ENCODE measurements at regions not wholly inside any gene's neighbourhood (a gene's known extent, or its start where the extent isn't known, plus 50 kb on each side); places are given as distances from the start of the nearest gene placed in this dataset.

GRCh38 chr3:27575499-27575898 is 91.3 kb upstream of the SLC4A7 start:
- TF ChIP-seq CTCF (IDR thresholded peaks at IDR 0.05; ENCODE audit: low read depth, low read length), result no peak
- no peak for DNase-seq (ENCODE audit: extremely low read depth, low read depth)

GRCh38 chr3:27574438-27574795 is 90.2 kb upstream of the SLC4A7 start:
- DNase-seq (ENCODE audit: extremely low read depth, low read depth), result no peak
- TF ChIP-seq CTCF (IDR thresholded peaks at IDR 0.05; ENCODE audit: low read depth, low read length), result no peak

GRCh38 chr3:27573780-27574437 is 89.7 kb upstream of the SLC4A7 start:
- no peak for TF ChIP-seq CTCF (IDR thresholded peaks at IDR 0.05; ENCODE audit: low read depth, low read length)
- no peak for DNase-seq (ENCODE audit: extremely low read depth, low read depth)

- no peak for TF ChIP-seq CTCF (IDR thresholded peaks at IDR 0.05; ENCODE audit: low read depth, low read length)
- DNase-seq (ENCODE audit: extremely low read depth, low read depth), result no peak
Measured at GRCh38 chr3:27573138-27573537, 89.0 kb upstream of the SLC4A7 start.

- DNase-seq (ENCODE audit: extremely low read depth, low read depth), result no peak
- TF ChIP-seq CTCF (IDR thresholded peaks at IDR 0.05; ENCODE audit: low read depth, low read length), result no peak
Measured at GRCh38 chr3:27571345-27571744, 87.2 kb upstream of the SLC4A7 start.

- no peak for DNase-seq (ENCODE audit: extremely low read depth, low read depth)
- no peak for TF ChIP-seq CTCF (IDR thresholded peaks at IDR 0.05; ENCODE audit: low read depth, low read length)
Measured at GRCh38 chr3:27570421-27571106, 86.4 kb upstream of the SLC4A7 start.

- DNase-seq (ENCODE audit: extremely low read depth, low read depth), result no peak
- TF ChIP-seq CTCF (IDR thresholded peaks at IDR 0.05; ENCODE audit: low read depth, low read length), result no peak
Measured at GRCh38 chr3:27568393-27568792, 84.2 kb upstream of the SLC4A7 start.

All from AG09319 (cell line).